ENCODE measurements at regions not wholly inside any gene's neighbourhood (a gene's known extent, or its start where the extent isn't known, plus 50 kb on each side); places are given as distances from the start of the nearest gene placed in this dataset.

- TF ChIP-seq CTCF (conservative IDR thresholded peaks at IDR 0.05; ENCODE audit: low read depth, low read length) = peak; percentile 26
- DNase-seq (ENCODE audit: low read depth) = no peak
- no peak overlapping the region for H3K4me3 ChIP-seq (ENCODE audit: low read depth, low read length)
Observed at GRCh38 chr14:97273540-97273939, 476.4 kb downstream of the VRK1 start.

- no peak overlapping the region for H3K4me3 ChIP-seq (ENCODE audit: low read depth, low read length)
- DNase-seq (ENCODE audit: low read depth) = no peak
- no peak for TF ChIP-seq CTCF (conservative IDR thresholded peaks at IDR 0.05; ENCODE audit: low read depth, low read length)
Observed at GRCh38 chr14:97274626-97275025, 477.4 kb downstream of the VRK1 start.

GRCh38 chr14:97275276-97275675 is 478.1 kb downstream of the VRK1 start:
- H3K4me3 ChIP-seq (ENCODE audit: low read depth, low read length) = no peak overlapping the region
- TF ChIP-seq CTCF (conservative IDR thresholded peaks at IDR 0.05; ENCODE audit: low read depth, low read length) = no peak
- DNase-seq (ENCODE audit: low read depth) = no peak

- no peak for DNase-seq (ENCODE audit: low read depth)
Observed at GRCh38 chr14:97276573-97276972, 479.4 kb downstream of the VRK1 start.

GRCh38 chr14:97277711-97278110 is 480.5 kb downstream of the VRK1 start:
- DNase-seq (ENCODE audit: low read depth) = no peak
- TF ChIP-seq CTCF (conservative IDR thresholded peaks at IDR 0.05; ENCODE audit: low read depth, low read length) = no peak
- H3K4me3 ChIP-seq (ENCODE audit: low read depth, low read length) = no peak overlapping the region

More at GRCh38 chr14:97276573-97276972, 479.4 kb downstream of the VRK1 start:
- no peak overlapping the region for H3K4me3 ChIP-seq (ENCODE audit: low read depth, low read length)
- TF ChIP-seq CTCF (conservative IDR thresholded peaks at IDR 0.05; ENCODE audit: low read depth, low read length) = no peak

- no peak overlapping the region for H3K4me3 ChIP-seq (ENCODE audit: low read depth, low read length)
- DNase-seq (ENCODE audit: low read depth) = peak; percentile 89
- TF ChIP-seq CTCF (conservative IDR thresholded peaks at IDR 0.05; ENCODE audit: low read depth, low read length) = no peak
Observed at GRCh38 chr14:97280526-97280925, 483.3 kb downstream of the VRK1 start.

GRCh38 chr14:97281741-97282140 is 484.6 kb downstream of the VRK1 start:
- peak; percentile 52 for DNase-seq (ENCODE audit: low read depth)
- H3K4me3 ChIP-seq (ENCODE audit: low read depth, low read length) = no peak overlapping the region
- no peak for TF ChIP-seq CTCF (conservative IDR thresholded peaks at IDR 0.05; ENCODE audit: low read depth, low read length)

All from epithelial cell of proximal tubule (primary cell).